Pons (tissue), 1 donor: ENCODE measurements at regions not wholly inside any gene's neighbourhood (a gene's known extent, or its start where the extent isn't known, plus 50 kb on each side); places are given as distances from the start of the nearest gene placed in this dataset.
"Not testable (repeated sequence)": the region's sequence is repeated elsewhere in the genome, so short reads cannot be mapped to it uniquely, and the experiment has no call there.

Experiments
- DNase-seq: peaks from one replicate; pipeline ENCODE4 v3.0.0-alpha.2; 2016; ENCODE audit warnings: low spot score

DNA sequence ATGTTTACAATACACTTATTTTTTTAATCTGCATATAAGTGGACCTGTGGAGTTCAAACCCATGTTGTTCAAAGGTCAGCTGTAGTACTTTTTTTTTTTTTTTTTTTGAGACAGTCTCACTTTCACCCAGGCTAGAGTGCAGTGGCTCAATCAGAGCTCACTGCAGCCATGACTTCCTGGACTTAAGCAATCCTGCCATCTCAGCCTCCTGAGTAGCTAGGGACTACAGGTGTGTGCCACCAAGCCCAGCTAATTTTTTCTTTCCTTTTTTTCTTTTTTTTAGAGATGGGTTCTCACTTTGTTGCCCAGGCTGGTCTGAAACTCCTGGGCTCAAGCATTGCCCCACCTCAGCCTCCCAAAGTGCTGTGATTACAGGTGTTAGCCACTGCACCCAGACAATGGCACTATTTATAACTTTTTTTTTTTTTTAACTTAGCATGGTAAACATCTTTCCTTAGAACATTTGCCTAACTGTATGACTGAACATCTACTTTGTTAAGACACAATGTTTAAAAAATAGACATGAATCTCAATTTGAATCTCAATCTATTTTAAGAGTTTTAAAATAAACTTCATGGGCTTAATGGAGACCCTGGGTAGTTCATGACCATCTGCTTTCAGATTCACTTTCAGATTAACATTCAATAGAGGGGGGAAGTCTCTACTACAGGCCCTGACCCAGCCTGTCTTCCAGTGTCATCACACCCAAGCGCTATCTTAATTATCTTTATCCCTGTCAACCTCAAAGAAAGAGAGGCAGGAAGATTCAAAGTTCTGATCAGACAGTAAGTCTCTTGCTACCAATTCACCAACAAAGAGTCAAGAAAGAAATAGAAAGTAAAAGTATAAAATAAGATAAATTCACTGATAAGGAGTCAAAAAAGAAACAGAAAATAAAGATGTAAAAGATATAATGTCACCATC, 97.7 kb upstream of the DOCK9 start:
- no peak for DNase-seq

DNA sequence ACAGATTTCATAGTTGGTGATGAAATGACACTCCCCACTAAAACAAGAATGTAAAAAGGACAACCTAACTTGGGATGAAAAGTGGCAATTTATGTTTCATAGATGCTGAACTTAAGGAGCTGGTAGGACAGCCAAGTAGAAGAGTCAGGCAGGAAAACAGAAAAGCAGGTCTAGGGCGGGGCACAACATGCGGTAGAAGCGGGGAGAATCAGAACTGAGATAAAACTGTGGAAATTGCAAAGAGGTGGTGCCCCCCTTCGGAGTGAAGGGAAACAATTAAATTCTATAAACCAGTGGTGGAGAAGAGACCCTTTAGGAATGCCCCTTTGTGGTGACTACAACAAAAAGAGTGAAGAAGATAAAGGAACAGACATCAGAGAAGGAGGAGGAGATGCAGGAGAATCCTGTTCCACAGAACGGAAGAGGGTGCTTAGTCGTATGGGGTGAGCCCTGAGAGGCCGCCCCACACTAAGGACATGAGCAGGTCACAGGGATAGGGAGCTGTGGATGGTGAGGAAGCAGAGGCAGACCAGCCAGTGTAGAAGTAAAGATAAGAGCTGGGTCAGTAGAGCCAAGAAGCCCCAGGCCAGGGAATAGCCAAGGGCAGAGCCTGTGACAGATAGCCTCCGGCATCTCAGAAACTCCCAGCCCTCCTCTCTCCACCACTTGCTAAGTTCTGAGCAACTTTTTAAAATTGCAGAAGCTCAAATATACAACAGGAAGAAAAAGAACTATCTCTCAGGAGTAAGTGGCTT, 100.3 kb upstream of the DOCK9 start:
- no peak for DNase-seq

DNA sequence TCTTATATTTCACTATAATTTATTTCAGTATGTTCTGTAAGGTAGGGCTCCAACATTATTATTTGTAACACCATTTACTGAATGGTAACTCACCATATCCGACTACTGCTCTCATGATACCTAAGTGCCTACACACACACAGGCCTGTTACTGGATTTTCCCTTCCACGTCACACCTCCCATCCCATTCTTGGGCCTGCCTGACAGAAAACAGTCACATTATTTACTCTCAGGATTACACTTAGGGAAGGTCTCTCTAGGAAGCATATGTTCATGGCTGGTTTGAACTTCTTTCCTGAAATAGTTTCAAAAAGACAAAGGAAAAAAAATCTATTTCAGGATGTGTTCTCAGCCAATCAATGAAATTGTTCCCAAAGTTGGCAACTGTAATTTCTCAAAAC, 102.3 kb upstream of the DOCK9 start:
- DNase-seq: no peak

- DNase-seq: no peak
Observed at GRCh38 chr13:99083981-99084380, 106.1 kb upstream of the DOCK9 start.

DNA sequence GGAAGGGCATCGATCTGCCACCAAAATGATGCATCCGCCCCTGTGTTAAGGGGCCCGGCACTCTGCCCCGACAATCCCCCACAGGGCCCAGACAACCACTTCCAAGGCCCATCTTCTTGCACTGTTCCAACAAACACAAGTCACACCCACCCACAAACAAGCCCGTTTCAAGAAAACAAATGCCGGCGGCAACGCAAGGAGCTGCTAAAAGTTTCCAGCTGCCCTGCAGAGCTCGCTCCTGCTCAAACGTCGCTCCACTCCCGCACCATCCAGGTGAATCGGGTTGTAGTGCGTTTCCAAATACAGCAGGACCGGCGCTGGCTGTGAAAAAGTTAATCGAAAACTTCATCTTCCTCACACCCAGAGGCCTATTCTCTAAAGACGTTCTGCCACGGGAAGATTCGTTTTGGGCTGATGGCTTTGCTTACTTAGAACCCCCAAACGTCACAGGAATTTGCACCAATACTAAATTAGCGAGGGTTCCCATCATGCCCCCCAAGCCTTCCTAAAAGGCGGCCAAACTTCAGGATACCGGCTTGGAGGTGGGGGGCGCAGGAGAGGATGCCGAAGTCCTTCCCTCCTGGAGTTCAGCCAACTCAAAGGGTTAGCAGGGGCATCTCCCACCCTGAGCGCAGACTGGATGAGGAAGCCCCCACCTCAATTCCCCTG, 107.4 kb upstream of the DOCK9 start:
- DNase-seq: no peak

DNA sequence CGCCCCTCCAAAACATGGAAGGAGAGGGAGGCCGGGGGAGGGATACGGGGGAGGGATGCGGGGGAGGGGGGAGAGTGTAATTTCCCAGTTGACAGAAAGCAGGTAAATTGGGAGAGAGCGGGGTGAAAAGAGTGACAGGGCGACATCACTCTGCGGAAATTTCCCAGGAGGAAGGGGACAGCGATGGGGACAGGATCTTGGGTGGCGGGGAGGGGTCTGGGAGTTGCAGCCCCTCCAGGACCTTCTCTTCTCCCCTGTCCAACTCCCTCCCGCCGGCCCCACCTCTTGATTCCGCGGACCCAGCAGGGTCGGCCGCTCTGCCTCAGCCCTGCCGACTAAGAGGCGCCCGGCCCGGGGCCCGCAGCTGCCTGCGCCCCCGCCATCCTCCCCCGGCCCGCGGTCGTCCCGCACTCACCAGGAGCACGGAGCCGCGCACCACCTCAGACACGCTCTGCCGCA, 108.0 kb upstream of the DOCK9 start:
- no peak for DNase-seq

DNA sequence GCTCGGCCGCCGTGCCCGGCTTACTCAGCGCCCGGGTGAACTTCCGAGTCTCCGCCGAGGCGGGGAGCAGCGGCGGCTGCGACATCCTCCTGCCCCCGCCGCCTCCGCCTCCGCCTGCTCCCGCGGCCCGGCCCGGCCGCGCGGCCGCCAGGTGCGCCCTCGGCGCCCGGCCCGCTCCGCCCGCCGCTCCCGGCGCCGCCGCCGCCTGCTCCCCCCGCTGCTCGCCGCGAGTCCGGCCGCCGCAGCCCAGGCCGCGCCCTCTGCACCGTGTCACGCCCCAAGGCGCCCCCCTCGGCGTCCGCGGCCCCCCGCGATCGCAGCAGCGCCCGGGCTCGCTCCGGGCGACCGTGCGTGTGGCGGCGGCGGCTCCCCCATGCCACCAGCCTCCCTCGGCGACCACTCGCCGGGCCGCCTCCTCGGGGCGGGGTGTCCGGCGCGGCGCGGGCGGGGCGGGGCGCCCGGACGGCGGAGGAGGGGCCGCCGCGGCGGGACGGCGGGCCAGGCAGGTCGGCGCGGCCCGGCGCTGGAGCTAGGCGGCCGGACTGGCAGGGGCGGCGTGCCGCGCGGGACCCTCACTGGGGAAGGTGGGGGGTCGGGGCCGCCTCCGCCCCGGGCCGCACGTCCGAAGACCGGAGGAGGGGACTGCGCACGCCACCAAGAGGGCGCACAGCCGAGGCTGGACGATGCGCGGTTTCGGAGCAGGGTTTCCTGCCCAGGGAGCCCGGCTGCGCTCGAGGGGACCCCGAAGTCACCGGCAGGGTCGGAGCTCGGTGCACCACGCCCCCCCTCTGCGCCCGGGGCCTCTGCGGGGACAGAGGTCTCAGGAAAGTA, 108.6 kb upstream of the DOCK9 start:
- DNase-seq: no peak

DNA sequence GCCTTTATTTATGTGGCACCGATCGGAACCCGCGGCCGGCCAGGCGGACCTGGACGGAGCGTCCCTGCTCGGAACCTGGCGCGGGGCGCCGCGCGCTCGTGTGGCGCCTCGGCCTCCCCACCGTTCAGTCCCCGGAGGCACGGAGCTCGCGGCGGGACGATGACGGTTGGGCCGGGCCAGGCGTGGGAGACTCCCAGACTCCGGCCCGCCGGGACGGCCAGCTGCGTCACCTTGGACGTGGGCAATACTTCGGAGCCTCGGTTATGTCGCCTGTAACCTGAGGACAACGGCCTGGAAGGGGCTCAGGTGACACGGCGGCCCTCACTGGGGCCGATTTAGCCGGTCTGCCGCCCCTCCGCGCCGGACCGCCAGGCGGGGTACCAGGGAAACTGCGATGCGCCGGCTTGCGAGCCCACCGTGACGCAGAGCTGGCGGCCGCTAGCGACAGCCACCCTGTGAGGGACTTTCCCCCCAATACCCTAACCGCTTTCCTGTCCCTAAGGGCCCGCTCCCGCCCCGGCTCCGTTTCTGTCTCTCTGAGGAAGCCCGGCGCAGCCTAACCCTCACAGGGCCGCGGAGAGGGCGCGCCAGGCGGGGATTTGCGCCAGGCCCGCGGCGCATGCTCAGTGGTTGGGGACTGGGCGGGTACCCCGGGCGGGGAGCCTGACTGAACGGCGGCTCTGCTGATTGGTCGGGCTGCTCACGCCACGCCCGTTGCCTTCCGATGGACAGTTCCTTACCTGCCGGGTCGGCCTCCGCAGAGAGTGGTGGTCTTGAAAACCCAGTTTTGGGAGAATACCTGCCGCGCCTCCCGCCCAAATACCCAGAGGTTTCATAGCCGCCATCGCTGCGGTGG, 109.5 kb upstream of the DOCK9 start:
- peak; percentile 87 for DNase-seq

DNA sequence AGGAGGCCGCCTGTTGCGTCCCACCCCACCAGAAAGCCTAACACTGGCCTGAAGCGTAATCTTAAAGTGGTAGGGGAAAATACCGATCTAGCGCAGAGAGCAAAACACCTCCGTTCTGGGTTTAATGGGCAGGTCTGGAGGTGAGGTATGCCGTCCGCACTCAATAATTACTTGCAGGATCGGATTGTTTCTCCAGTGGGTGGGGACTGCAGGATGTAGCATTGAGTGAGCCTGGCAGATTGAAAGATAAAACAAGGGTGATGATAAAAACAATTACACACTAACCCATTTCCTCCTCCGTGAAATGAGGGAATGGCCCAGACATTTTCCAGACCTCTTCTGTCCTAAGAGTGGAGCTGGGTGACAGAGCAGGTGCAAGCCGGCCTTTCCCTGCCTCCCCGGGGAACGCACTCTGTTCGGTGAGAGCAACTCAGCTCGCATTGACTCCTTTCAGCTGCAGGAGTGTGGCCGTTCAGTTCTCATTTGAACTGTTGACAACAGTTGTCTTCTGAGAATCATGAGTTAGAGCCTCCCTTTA, 110.2 kb upstream of the DOCK9 start:
- no peak for DNase-seq

DNA sequence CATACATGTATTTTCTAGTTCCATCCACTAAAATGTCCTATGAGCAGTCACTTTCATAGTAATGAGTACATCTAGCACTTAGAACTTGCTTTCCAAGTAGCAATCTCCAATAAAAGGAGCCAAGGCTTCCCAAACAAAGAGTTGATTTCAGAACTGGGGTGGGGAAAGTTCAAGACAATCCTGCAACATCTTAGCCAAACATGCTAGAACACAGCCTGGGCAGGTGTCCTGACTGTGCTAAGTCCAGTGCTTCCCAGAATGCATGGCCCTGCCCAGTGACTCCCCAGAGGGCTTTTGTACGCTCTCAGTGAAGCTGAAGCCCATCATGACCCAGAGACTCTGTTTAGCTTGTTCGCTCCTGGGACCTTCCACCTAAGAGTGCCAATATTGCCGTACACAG, 106.7 kb upstream of the UBAC2 start:
- no peak for DNase-seq

- DNase-seq: not testable (repeated sequence)
Observed at GRCh38 chr13:99101831-99102230, 98.8 kb upstream of the UBAC2 start.

- no peak for DNase-seq
Observed at GRCh38 chr13:99103536-99103935, 97.1 kb upstream of the UBAC2 start.

DNA sequence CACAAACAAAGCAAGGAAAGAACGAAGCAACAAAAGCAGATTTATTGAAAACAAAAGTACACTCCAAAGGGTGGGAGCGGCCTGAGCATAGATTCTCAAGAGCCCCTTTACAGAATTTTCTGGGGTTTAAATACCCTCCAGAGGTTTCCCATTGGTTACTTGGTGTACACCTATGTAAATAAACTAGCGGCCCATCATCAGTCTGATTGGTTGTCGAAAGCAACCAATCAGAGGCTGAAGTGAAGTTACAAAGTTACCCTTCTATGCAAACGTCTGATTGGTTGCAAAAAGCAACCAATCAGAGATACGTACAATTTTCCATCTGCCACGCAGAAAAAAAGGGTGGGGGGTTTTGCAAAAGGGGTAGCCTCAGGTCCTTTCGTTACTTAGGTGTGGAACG, 96.3 kb upstream of the UBAC2 start:
- no peak for DNase-seq

GRCh38 chr13:99105160-99105559, 95.5 kb upstream of the UBAC2 start:
- DNase-seq: no peak

GRCh38 chr13:99113351-99113750, 87.3 kb upstream of the UBAC2 start:
- no peak for DNase-seq

- no peak for DNase-seq
Observed at GRCh38 chr13:99118179-99118578, 82.5 kb upstream of the UBAC2 start.

- no peak for DNase-seq
Observed at GRCh38 chr13:99119656-99120055, 81.0 kb upstream of the UBAC2 start.

DNA sequence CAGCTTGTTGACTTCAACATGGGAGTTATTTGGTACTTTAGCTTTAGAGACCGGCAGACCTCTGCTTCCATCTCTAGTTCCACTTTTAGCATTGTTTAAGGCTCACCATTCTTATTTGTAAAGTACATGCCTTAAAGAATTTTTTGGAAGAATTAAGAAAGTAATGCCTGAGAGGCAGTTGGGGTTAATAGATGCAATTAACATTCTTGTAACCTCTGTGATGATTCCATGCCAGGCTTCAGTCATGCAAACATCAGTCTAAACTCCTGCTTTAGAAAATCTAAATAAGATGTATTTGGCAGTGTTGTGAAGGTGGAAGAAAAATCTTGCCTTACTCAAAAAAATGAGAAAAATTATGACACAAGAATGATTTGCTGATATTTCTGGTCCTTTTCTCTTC, 79.9 kb upstream of the UBAC2 start:
- no peak for DNase-seq

GRCh38 chr13:99122171-99122570, 78.5 kb upstream of the UBAC2 start:
- peak; percentile 66 for DNase-seq
